ENCODE measurements at regions not wholly inside any gene's neighbourhood (a gene's known extent, or its start where the extent isn't known, plus 50 kb on each side); places are given as distances from the start of the nearest gene placed in this dataset.

- no peak for TF ChIP-seq ZBTB21 (CRISPR knock-in tag; IDR thresholded peaks at IDR 0.05; ENCODE audit: borderline replicate concordance)
- TF ChIP-seq CTCF (IDR thresholded peaks at IDR 0.05): no peak
- no peak for TF ChIP-seq NR2C2 (CRISPR knock-in tag; IDR thresholded peaks at IDR 0.05)
These were observed 214.0 kb upstream of the ZP4 start for GRCh38 chr1:238104752-238105151.
